ENCODE measurements at regions not wholly inside any gene's neighbourhood (a gene's known extent, or its start where the extent isn't known, plus 50 kb on each side); places are given as distances from the start of the nearest gene placed in this dataset.

GRCh38 chr1:194288238-194288637 is 1101.8 kb upstream of the B3GALT2 start:
- TF ChIP-seq POLR2A (IDR thresholded peaks at IDR 0.05): no peak
- no peak for TF ChIP-seq CTCF (IDR thresholded peaks at IDR 0.05)
